ENCODE measurements at regions not wholly inside any gene's neighbourhood (a gene's known extent, or its start where the extent isn't known, plus 50 kb on each side); places are given as distances from the start of the nearest gene placed in this dataset.

- no peaks in the 10 kb centered on the region for H3K36me3 ChIP-seq (ENCODE audit: control insufficient read depth, insufficient read depth, low read length)
- H3K27me3 ChIP-seq (ENCODE audit: control insufficient read depth, insufficient read depth, low read length), result no peaks in the 10 kb centered on the region
- FAIRE-seq (no peak), DNase-seq (ENCODE audit: low read depth) (no peak)
- TF ChIP-seq CTCF (IDR thresholded peaks at IDR 0.05; ENCODE audit: insufficient read depth, low read length, severe bottlenecking), result no peak
- no peak overlapping the region for H3K4me3 ChIP-seq (ENCODE audit: low read depth, low read length)
Measured at GRCh38 chr6:23435126-23435525, 690.9 kb upstream of the NRSN1 start.

GRCh38 chr6:23435798-23436197 is 690.2 kb upstream of the NRSN1 start:
- H3K27me3 ChIP-seq (ENCODE audit: control insufficient read depth, insufficient read depth, low read length), result no peaks in the 10 kb centered on the region
- no peak for DNase-seq (ENCODE audit: low read depth)
- TF ChIP-seq CTCF (IDR thresholded peaks at IDR 0.05; ENCODE audit: insufficient read depth, low read length, severe bottlenecking), result no peak
- no peak for FAIRE-seq
- no peak overlapping the region for H3K4me3 ChIP-seq (ENCODE audit: low read depth, low read length)
- no peaks in the 10 kb centered on the region for H3K36me3 ChIP-seq (ENCODE audit: control insufficient read depth, insufficient read depth, low read length)

- FAIRE-seq (no peak), DNase-seq (ENCODE audit: low read depth) (no peak)
- Histone ChIP-seq H3K36me3 (ENCODE audit: control insufficient read depth, insufficient read depth, low read length) (no peaks in the 10 kb centered on the region), H3K4me3 (ENCODE audit: low read depth, low read length) (no peak overlapping the region), H3K27me3 (ENCODE audit: control insufficient read depth, insufficient read depth, low read length) (no peaks in the 10 kb centered on the region)
- no peak for TF ChIP-seq CTCF (IDR thresholded peaks at IDR 0.05; ENCODE audit: insufficient read depth, low read length, severe bottlenecking)
Measured at GRCh38 chr6:23441808-23442461, 684.1 kb upstream of the NRSN1 start.

GRCh38 chr6:23445157-23445710 is 680.8 kb upstream of the NRSN1 start:
- no peak for TF ChIP-seq CTCF (IDR thresholded peaks at IDR 0.05; ENCODE audit: insufficient read depth, low read length, severe bottlenecking)
- FAIRE-seq (no peak), DNase-seq (ENCODE audit: low read depth) (no peak)
- Histone ChIP-seq H3K36me3 (ENCODE audit: control insufficient read depth, insufficient read depth, low read length) (no peaks in the 10 kb centered on the region), H3K27me3 (ENCODE audit: control insufficient read depth, insufficient read depth, low read length) (no peaks in the 10 kb centered on the region), H3K4me3 (ENCODE audit: low read depth, low read length) (no peak overlapping the region)

- no peaks in the 10 kb centered on the region for H3K27me3 ChIP-seq (ENCODE audit: control insufficient read depth, insufficient read depth, low read length)
- H3K4me3 ChIP-seq (ENCODE audit: low read depth, low read length), result no peak overlapping the region
- FAIRE-seq (no peak), DNase-seq (ENCODE audit: low read depth) (peak; percentile 57)
- no peaks in the 10 kb centered on the region for H3K36me3 ChIP-seq (ENCODE audit: control insufficient read depth, insufficient read depth, low read length)
- TF ChIP-seq CTCF (IDR thresholded peaks at IDR 0.05; ENCODE audit: insufficient read depth, low read length, severe bottlenecking), result peak; percentile 62
Measured at GRCh38 chr6:23446469-23446967, 679.5 kb upstream of the NRSN1 start.

Data from bronchial epithelial cell (primary cell).